ENCODE measurements at regions not wholly inside any gene's neighbourhood (a gene's known extent, or its start where the extent isn't known, plus 50 kb on each side); places are given as distances from the start of the nearest gene placed in this dataset.

DNA sequence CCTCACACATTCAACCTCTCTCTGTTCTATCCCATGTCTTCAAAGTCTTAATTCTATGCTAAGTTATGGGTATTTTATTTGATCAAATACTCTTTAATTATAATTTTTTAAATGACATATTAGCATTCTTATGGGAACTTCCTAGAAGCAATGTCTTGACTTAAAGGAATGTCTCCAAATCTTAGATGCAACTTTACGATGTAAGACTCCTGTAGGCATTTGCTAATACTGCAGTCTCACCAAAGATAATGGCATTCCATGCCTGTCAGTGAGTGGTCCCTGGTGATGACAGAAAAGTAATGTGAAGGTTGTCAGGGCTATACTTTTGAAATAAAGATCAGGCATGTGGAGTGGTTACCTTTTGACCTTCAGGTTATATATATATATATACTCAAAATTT lies 1654.2 kb upstream of the WWC1 start:
- TF ChIP-seq, protein P1, sequence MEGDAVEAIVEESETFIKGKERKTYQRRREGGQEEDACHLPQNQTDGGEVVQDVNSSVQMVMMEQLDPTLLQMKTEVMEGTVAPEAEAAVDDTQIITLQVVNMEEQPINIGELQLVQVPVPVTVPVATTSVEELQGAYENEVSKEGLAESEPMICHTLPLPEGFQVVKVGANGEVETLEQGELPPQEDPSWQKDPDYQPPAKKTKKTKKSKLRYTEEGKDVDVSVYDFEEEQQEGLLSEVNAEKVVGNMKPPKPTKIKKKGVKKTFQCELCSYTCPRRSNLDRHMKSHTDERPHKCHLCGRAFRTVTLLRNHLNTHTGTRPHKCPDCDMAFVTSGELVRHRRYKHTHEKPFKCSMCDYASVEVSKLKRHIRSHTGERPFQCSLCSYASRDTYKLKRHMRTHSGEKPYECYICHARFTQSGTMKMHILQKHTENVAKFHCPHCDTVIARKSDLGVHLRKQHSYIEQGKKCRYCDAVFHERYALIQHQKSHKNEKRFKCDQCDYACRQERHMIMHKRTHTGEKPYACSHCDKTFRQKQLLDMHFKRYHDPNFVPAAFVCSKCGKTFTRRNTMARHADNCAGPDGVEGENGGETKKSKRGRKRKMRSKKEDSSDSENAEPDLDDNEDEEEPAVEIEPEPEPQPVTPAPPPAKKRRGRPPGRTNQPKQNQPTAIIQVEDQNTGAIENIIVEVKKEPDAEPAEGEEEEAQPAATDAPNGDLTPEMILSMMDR (IDR thresholded peaks at IDR 0.05), result no peak
- TF ChIP-seq EZH2 (IDR thresholded peaks at IDR 0.05; ENCODE audit: borderline replicate concordance, insufficient read depth, low read depth, low read length, poor library complexity, severe bottlenecking), result no peak
